GM23338 (cell line): ENCODE measurements at regions not wholly inside any gene's neighbourhood (a gene's known extent, or its start where the extent isn't known, plus 50 kb on each side); places are given as distances from the start of the nearest gene placed in this dataset.

Source experiments
- ATAC-seq: fragments of 200-7000 bp; cut with Tn5 transposase; 3 replicates; pipeline ENCODE4 v1.9.1; 2020
- DNase-seq: peaks from one replicate; pipeline ENCODE4 v3.0.0-alpha.2; 2015; ENCODE audit warnings: low spot score
- H2AFZ ChIP-seq: fragments of 200-600 bp; sonication (generic); 2 replicates; pipeline ENCODE4 v1.8.0; 2016; ENCODE audit warnings: antibody characterized with exemption, mild to moderate bottlenecking, moderate library complexity
- H3F3A ChIP-seq: fragments of 200-600 bp; sonication (generic); replicated peaks from 2 replicates; pipeline ENCODE4 v1.8.0; 2017; ENCODE audit warnings: antibody characterized with exemption, mixed run types, low read depth
- H3K27ac ChIP-seq: fragments of 200-600 bp; sonication (generic); 2 replicates; pipeline ENCODE4 v1.6.1; 2016; ENCODE audit warnings: low read depth
- H3K27me3 ChIP-seq: fragments of 200-600 bp; sonication (generic); 2 replicates; pipeline ENCODE4 v1.8.0; 2016; ENCODE audit warnings: mild to moderate bottlenecking, mixed run types, moderate library complexity; ENCODE audit not compliant: insufficient read depth
- H3K36me3 ChIP-seq: fragments of 200-600 bp; sonication (generic); 2 replicates; pipeline ENCODE4 v1.8.0; 2016; ENCODE audit warnings: mild to moderate bottlenecking; ENCODE audit not compliant: insufficient read depth
- H3K4me1 ChIP-seq: fragments of 200-600 bp; sonication (generic); 2 replicates; pipeline ENCODE4 v1.8.0; 2016; ENCODE audit warnings: mild to moderate bottlenecking, moderate library complexity; ENCODE audit not compliant: insufficient read depth
- H3K4me2 ChIP-seq: fragments of 200-600 bp; sonication (generic); 2 replicates; pipeline ENCODE4 v1.7.1; 2017; ENCODE audit warnings: mixed run types
- H3K4me3 ChIP-seq: fragments of 200-600 bp; sonication (generic); 2 replicates; pipeline ENCODE4 v1.6.1; 2016; ENCODE audit warnings: mixed run types
- H3K79me2 ChIP-seq: fragments of 200-600 bp; sonication (generic); replicated peaks from 2 replicates; pipeline ENCODE4 v1.8.0; 2017; ENCODE audit warnings: mild to moderate bottlenecking; ENCODE audit not compliant: insufficient read depth
- H3K9me2 ChIP-seq: fragments of 200-600 bp; sonication (generic); 2 replicates; pipeline ENCODE4 v1.8.0; 2017; ENCODE audit not compliant: insufficient read depth
- H4K20me1 ChIP-seq: fragments of 200-600 bp; sonication (generic); replicated peaks from 2 replicates; pipeline ENCODE4 v1.8.0; 2017; ENCODE audit warnings: mild to moderate bottlenecking; ENCODE audit not compliant: insufficient read depth
- H3K27ac Mint-ChIP-seq: 2 replicates; pipeline ENCODE4 v1.8.0; 2020; ENCODE audit warnings: inconsistent platforms, mild to moderate bottlenecking, moderate library complexity, mixed read lengths
- H3K27me3 Mint-ChIP-seq: 3 replicates; pipeline ENCODE4 v1.8.0; 2022; ENCODE audit warnings: low read depth, mild to moderate bottlenecking, moderate library complexity, mixed read lengths, inconsistent platforms; ENCODE audit not compliant: insufficient read depth, poor library complexity
- H3K36me3 Mint-ChIP-seq: 3 replicates; pipeline ENCODE4 v1.8.0; 2021; ENCODE audit warnings: low read depth, mild to moderate bottlenecking, inconsistent platforms, moderate library complexity, mixed read lengths
- H3K4me1 Mint-ChIP-seq: 3 replicates; pipeline ENCODE4 v1.8.0; 2020; ENCODE audit warnings: mild to moderate bottlenecking, inconsistent platforms, mixed read lengths
- H3K4me3 Mint-ChIP-seq: 3 replicates; pipeline ENCODE4 v1.8.0; 2021; ENCODE audit warnings: moderate library complexity, mild to moderate bottlenecking, inconsistent platforms, mixed read lengths
- H3K9me3 Mint-ChIP-seq: 3 replicates; pipeline ENCODE4 v1.8.0; 2020; ENCODE audit warnings: moderate library complexity, mild to moderate bottlenecking, inconsistent platforms, mixed read lengths
- CTCF ChIP-seq, 2 experiments: fragments of 200-600 bp in 1 of 2; sonication (generic) in 1 of 2; conservative IDR thresholded peaks; 2 replicates each; pipeline versions ENCODE4 v1.5.1 to v1.6.1; 2016 to 2017; ENCODE audit warnings: antibody characterized with exemption in 2 of 2, low read depth in 2 of 2, mild to moderate bottlenecking in 2 of 2, moderate library complexity in 1 of 2
- ETS1 ChIP-seq: IDR thresholded peaks from 2 replicates; pipeline ENCODE4 v1.6.1; 2016; ENCODE audit warnings: antibody characterized with exemption
- EZH2 ChIP-seq: fragments of 200-600 bp; sonication (generic); IDR thresholded peaks from one replicate; pipeline ENCODE4 v1.8.0; 2017; ENCODE audit warnings: antibody characterized with exemption, mild to moderate bottlenecking, low read depth; ENCODE audit not compliant: unreplicated experiment
- EZH2phosphoT487 ChIP-seq: fragments of 200-600 bp; sonication (generic); IDR thresholded peaks from one replicate; pipeline ENCODE4 v1.8.1; 2018; ENCODE audit warnings: antibody characterized with exemption; ENCODE audit not compliant: unreplicated experiment
- JUNB ChIP-seq: IDR thresholded peaks from one replicate; pipeline ENCODE4 v1.6.1; 2016; ENCODE audit warnings: antibody characterized with exemption; ENCODE audit not compliant: unreplicated experiment
- NANOG ChIP-seq: IDR thresholded peaks from 2 replicates; pipeline ENCODE4 v1.6.1; 2016; ENCODE audit warnings: antibody characterized with exemption, borderline replicate concordance
- POLR2AphosphoS5 ChIP-seq: IDR thresholded peaks from 2 replicates; pipeline ENCODE4 v1.6.1; 2016; ENCODE audit warnings: antibody characterized with exemption, low read depth
- STAT1 ChIP-seq: IDR thresholded peaks from one replicate; pipeline ENCODE4 v1.6.1; 2016; ENCODE audit warnings: antibody characterized with exemption; ENCODE audit not compliant: unreplicated experiment
- ZNF114 ChIP-seq: fragments of 250-450 bp; sonication (Bioruptor Pico); IDR thresholded peaks from 2 replicates; pipeline ENCODE4 v1.5.0; 2020; ENCODE audit warnings: mild to moderate bottlenecking, moderate library complexity
- ZNF331 ChIP-seq: fragments of 250-450 bp; sonication (Bioruptor Pico); IDR thresholded peaks from 2 replicates; pipeline ENCODE4 v1.5.0; 2020; ENCODE audit warnings: low read depth, mild to moderate bottlenecking, moderate library complexity
- ZNF462 ChIP-seq: fragments of 250-450 bp; sonication (Bioruptor Pico); IDR thresholded peaks from 2 replicates; pipeline ENCODE4 v1.5.0; 2020; ENCODE audit warnings: mild to moderate bottlenecking, moderate library complexity
- TF ChIP-seq, protein P1 (sequence below): IDR thresholded peaks from one replicate; pipeline ENCODE4 v1.6.1; 2018; ENCODE audit warnings: antibody characterized with exemption; ENCODE audit not compliant: unreplicated experiment

GRCh38 chr6:132096996-132097395 lies 145.8 kb upstream of the CCN2 start:
- H3K27me3 Mint-ChIP-seq = no peaks in the 10 kb centered on the region
- Histone ChIP-seq H3K9me2 (0 out of 2 replicates have a peak, but pooled peaks cover 4% of the 10 kb centered on the region), H3K36me3 (no peaks in the 10 kb centered on the region), H3K27ac (no peak overlapping the region), H4K20me1 (no peaks in the 10 kb centered on the region), H2AFZ (no peak overlapping the region), H3K79me2 (no peaks in the 10 kb centered on the region), H3K4me2 (no peak overlapping the region), H3K27me3 (no peaks in the 10 kb centered on the region), H3K4me3 (no peak overlapping the region), H3F3A (no peaks in the 10 kb centered on the region), H3K4me1 (no peaks in the 10 kb centered on the region)
- no peaks in the 10 kb centered on the region for H3K4me1 Mint-ChIP-seq
- no peak overlapping the region for H3K27ac Mint-ChIP-seq
- DNase-seq (no peak), ATAC-seq (no peak)
- peaks cover 6% of the 10 kb centered on the region; the same call in 1 of the 3 replicates for H3K9me3 Mint-ChIP-seq
- no peaks in the 10 kb centered on the region for H3K36me3 Mint-ChIP-seq
- TF ChIP-seq NANOG = no peak
- no peak for TF ChIP-seq CTCF (conservative IDR thresholded peaks at IDR 0.05; ENCODE audit: low read depth in 2 of 2)
- no peak for TF ChIP-seq EZH2phosphoT487
- no peak for TF ChIP-seq ZNF114 (CRISPR knock-in tag)
- TF ChIP-seq ZNF462 (CRISPR knock-in tag) = no peak
- TF ChIP-seq JUNB = no peak
- TF ChIP-seq EZH2 = no peak
- TF ChIP-seq ETS1 = no peak
- TF ChIP-seq, protein P1, sequence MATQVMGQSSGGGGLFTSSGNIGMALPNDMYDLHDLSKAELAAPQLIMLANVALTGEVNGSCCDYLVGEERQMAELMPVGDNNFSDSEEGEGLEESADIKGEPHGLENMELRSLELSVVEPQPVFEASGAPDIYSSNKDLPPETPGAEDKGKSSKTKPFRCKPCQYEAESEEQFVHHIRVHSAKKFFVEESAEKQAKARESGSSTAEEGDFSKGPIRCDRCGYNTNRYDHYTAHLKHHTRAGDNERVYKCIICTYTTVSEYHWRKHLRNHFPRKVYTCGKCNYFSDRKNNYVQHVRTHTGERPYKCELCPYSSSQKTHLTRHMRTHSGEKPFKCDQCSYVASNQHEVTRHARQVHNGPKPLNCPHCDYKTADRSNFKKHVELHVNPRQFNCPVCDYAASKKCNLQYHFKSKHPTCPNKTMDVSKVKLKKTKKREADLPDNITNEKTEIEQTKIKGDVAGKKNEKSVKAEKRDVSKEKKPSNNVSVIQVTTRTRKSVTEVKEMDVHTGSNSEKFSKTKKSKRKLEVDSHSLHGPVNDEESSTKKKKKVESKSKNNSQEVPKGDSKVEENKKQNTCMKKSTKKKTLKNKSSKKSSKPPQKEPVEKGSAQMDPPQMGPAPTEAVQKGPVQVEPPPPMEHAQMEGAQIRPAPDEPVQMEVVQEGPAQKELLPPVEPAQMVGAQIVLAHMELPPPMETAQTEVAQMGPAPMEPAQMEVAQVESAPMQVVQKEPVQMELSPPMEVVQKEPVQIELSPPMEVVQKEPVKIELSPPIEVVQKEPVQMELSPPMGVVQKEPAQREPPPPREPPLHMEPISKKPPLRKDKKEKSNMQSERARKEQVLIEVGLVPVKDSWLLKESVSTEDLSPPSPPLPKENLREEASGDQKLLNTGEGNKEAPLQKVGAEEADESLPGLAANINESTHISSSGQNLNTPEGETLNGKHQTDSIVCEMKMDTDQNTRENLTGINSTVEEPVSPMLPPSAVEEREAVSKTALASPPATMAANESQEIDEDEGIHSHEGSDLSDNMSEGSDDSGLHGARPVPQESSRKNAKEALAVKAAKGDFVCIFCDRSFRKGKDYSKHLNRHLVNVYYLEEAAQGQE = no peak
- TF ChIP-seq STAT1 = no peak
- TF ChIP-seq ZNF331 (CRISPR knock-in tag) = no peak
- no peak for TF ChIP-seq POLR2AphosphoS5
- H3K4me3 Mint-ChIP-seq = no peak overlapping the region
